DMS53 treated with DMSO at 0.1 percent for 48 hours (cell line): ENCODE measurements at regions not wholly inside any gene's neighbourhood (a gene's known extent, or its start where the extent isn't known, plus 50 kb on each side); places are given as distances from the start of the nearest gene placed in this dataset.
A peak's percentile ranks its signal among the peaks of the same experiment; 100 is the strongest.

Source experiments
- DNase-seq: peaks from one replicate; lab custom pipeline; 2025; ENCODE audit not compliant: unreplicated experiment; lab: John Stamatoyannopoulos, UW

DNA sequence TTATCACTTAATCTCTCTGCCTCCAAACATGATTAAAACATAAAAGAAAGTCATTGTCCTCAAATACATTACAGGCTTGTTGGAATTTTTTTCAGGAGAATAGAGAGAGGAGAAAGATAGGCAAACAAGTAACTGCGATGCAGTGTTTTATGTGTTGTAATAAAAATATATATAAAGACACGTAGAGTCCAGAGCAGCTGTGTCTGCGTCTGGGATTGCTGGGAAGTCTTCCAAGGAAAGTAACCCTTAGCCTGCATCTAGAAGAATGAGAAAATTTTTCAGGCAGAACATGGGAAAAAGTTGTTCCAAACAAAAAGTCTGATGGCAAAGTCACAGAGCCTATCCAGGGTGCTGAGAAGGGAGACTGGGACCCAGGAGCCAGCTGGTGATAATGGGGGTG, 91.8 kb upstream of the ST6GAL2 start:
- DNase-seq, result no peak

- no peak for DNase-seq
Measured at GRCh38 chr2:106978647-106979046, 92.7 kb upstream of the ST6GAL2 start.

DNA sequence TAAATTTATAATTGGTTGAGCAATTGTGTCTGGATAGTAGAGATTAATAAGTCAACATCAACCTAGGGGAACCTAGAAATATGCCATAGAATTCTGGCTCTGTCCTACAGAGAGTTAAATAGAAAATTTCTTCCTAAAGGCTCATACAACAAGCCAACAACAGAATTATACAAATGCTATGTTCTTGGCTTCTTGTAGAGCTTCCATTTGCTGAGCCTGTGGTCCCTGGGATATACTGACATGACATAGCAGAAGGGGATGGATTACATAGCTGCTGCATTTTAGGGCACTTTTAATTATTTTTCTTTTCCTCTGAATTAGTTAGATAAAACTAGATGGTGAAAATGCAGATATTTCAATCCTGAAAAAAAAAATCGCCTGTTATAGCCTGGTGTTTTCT, 95.5 kb upstream of the ST6GAL2 start:
- no peak for DNase-seq

DNA sequence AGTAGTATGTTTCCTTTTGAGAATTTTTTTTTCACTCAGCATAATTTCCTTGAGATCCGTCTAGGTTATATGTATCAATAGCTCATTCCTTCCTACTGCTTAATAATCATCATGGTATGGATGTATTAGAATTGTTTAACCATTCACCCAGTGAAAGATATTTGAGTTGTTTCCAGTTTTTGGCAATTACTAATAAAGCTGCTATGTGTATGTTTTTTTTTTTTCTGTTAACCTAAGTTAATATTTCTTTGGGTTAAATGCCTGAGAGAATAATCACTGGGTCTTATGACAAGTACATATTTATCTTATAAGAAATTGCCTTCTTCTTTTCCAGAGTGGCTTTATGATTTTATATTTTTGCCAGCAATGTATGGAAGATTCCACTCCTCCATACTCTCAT, 96.4 kb upstream of the ST6GAL2 start:
- no peak for DNase-seq

DNA sequence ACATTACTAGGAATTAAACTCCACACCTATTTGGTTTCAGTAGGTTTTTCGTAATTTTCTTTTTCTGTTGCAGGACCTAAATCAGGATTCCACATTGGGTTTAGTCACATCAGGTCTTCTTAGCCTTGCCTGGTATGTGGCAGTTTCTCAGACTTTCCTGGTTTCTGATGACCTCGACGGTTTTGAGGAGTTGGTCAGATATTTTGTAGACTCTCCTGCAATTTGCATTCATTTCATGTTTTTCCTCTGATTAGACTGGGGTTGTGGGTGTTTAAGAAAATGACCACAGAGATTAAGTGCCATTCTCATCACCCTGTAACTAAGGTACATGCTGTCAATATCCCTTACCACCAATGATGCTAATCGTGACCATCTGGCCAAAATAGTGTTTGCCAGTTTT, 97.3 kb upstream of the ST6GAL2 start:
- no peak for DNase-seq

GRCh38 chr2:106988361-106988760, 102.4 kb upstream of the ST6GAL2 start:
- DNase-seq, result no peak

- no peak for DNase-seq
Measured at GRCh38 chr2:106990297-106990696, 104.3 kb upstream of the ST6GAL2 start.

GRCh38 chr2:106991866-106992265, 105.9 kb upstream of the ST6GAL2 start:
- DNase-seq, result no peak

DNA sequence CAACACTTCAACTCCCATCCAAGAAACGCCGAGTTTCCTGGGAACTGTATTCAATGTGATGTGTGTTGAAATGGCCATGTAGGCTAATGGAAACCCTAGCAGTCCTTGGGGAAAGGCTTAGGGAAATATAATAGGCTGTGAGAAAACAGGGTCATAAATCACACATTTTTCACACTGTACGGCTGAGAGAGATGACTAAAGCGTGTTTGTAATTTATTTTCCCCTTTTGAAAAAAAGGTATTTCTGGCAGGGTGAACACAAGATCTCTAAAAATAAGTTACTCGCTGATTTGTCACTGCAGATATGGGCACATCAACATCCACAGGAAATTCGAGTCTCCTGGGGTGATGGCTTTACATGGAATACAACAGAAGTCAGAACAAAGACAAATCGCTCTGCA, 109.6 kb upstream of the ST6GAL2 start:
- no peak for DNase-seq

GRCh38 chr2:106996171-106996769, 110.3 kb upstream of the ST6GAL2 start:
- peak; percentile 92 for DNase-seq

DNA sequence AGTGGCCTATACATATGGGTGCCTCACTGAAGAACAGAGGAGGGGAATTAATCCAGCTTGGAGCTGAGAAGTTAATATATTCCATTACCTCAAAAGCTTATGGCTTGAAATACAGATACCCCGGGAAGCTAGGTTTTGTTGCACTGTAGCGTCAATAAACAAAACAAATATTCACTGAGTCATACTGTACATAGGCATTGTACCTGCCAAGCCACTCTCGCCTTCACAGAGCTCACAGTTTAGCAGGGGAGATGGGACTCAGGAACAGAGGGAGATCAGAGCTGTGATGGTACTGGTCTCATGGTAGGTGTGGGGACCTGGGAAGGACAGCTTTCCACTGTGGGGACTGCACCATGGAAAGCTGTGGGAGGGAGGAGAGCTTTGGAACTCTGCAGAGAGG, 111.2 kb upstream of the ST6GAL2 start:
- DNase-seq, result peak; percentile 89

DNA sequence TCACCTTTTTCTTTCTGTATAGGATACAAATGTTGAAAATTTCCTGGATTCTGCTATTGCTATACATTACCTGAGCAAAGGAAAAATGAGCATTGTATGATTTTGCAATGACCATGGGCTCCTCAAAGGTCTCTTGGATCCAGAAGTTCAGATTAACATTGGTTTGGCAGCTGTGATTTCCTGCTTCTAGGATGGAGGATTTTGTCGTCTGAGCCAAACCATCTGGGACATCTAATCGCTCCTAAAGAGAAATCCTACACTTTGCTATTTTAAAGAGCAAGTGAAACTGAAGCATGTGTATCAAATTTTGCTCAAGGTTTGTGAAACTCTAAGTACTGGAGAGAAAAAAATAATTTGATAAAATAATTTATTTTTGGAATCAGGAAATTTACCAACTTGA, 115.1 kb upstream of the ST6GAL2 start:
- no peak for DNase-seq

DNA sequence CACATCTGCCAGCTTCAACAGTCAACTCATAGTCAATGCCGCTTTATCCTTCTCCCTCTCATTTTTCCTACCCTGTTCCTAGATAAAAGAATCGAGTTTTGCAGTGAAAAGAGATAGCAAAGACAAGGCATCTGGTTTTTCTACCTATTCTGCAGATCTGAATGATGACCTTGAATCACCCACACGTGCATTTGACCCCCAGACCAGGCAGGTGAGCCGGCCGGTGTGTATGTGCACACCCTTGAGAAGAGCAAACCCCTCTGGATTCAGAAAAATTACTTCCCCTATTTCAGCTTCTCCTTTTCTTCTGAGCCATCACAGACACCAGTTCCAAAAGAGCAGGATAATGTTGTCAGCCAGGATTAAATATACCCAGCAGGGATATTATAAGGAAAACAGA, 115.6 kb upstream of the ST6GAL2 start:
- no peak for DNase-seq

DNA sequence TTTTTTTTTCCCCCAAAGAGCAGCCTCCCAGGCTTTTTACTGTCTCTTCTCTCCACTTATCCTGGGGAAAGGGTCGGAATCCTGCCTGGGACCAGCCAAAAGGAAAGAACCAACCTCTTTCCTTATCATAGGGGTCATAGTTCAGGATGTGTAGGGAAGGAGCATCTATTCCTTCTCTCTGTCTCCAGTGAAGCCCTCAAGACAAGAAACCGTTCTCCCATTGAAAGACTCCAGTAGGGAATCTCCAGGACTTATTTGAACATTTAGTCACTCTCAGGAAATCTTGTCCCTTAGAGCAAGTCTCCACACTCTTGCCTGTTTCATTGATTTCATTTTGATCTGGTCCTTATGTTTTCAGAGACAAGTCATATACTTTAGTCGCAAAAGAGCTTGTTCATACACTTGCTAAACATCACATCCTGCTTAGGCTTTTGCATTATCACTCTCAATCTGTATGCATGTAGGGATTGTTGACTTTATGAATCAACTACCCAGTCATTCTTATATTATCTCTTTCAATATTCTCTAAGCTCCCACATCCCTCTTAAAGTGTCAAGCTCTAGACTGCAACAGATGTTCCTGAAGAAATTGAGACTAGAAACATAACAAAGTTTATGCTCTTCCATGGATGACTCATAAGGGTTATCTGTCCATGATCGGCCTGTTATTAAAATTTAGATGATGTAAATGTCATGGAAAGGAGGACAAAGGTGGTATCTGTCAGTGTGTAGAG, 116.2 kb upstream of the ST6GAL2 start:
- DNase-seq, result peak; percentile 91

DNA sequence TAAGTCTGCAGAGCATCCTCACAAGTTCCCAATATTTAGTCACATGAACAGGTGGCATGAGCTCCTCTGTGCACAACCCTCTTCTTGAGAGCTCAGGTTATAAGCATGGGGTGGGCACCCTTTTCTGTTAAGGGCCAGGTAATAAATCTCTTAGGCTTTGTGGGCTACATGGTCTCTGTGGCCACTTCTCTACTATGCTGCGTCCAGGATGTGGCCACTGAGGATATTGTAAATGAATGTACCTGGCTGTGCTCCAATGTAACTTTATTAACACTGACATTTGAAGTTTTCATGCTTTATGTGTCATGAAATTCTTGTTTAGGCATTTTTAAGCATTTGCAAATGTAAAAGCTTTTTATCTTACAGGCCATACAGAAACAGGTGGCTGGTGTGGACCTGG, 116.8 kb upstream of the ST6GAL2 start:
- no peak for DNase-seq

- no peak for DNase-seq
Measured at GRCh38 chr2:107005853-107006252, 119.9 kb upstream of the ST6GAL2 start.

DNA sequence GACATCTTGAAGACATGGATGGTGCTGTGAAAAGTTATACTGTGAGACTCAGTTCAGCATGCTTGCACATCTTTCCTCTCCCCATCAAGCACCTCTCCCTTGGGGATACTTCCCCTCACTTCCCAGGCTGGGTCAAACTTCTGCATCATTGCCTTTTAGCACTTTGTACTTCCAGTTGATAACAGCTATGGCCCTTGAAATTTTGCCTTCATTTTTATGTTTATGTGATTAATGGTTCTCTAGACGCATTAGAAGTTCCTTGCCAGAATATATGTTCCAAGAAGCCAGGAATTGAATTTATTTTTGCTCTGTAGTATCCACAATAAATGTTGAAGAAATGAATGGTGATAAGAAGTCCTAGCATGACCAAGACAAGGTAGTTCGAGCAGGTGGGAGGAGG, 120.9 kb upstream of the ST6GAL2 start:
- DNase-seq, result no peak

DNA sequence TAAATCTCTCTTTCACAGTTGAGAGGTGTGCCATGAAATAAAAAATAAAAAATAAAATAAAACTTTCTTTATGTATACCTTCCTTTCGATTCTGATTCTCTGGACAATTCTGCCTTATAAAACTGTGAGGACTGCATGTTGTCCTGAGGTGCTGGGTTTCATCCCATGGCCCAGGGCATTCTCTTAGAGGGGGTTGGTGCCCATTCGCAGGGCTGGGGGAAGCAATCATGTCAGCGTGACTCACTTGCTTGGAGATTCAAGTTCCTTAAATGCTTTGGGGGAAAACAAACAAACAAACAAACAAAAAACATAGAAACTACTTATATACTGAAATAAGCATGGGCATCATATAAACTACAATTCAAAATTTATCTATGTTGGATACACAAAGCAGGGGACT, 122.0 kb upstream of the ST6GAL2 start:
- no peak for DNase-seq

DNA sequence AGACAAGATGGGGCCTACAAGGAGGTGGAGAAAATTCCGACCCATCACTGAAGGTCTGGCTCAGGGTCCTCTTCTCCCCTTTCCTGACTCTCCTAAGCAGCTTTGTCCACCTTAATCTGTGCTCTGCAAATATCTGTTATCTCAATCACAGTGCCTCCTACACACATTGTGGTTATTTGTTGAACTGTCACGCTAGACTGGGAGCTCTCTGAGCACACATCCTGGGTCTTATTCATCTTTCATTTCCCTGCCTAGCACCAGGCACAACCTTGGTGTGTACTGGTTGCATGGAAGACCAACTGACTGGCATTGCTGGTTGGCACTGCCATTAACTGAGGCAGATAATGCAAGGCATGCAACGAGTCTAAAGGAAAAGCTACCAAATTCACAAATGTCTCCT, 122.9 kb upstream of the ST6GAL2 start:
- peak; percentile 70 for DNase-seq

GRCh38 chr2:107009275-107009674, 123.3 kb upstream of the ST6GAL2 start:
- no peak for DNase-seq

- DNase-seq, result no peak
Measured at GRCh38 chr2:107012714-107013306, 126.8 kb upstream of the ST6GAL2 start.

GRCh38 chr2:107013884-107014283, 127.9 kb upstream of the ST6GAL2 start:
- DNase-seq, result no peak

GRCh38 chr2:107018366-107018765, 132.4 kb upstream of the ST6GAL2 start:
- DNase-seq, result no peak
